ENCODE measurements at regions not wholly inside any gene's neighbourhood (a gene's known extent, or its start where the extent isn't known, plus 50 kb on each side); places are given as distances from the start of the nearest gene placed in this dataset.
A peak's percentile ranks its signal among the peaks of the same experiment; 100 is the strongest.

DNA sequence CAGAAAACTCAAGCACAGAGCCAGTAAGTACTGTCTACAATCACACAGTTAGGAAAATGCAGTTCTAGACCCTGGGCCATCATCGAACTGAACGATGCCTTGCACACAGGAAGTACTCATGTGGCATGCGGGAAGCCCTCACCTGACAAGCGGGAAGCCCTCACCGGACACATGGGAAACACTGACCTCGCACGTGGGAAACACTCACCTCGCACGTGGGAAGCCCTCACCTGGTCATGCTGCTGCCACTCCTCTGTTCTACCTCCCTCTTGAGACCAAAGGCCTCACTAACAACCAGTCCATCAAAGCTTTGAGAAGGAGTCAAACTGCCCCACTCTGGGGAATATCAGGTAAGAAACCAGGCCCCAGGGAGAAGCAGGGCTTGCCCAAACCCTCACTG, 105.6 kb upstream of the PTPRT start:
- Histone ChIP-seq H3K9me3 (replicated peaks; ENCODE audit: control insufficient read depth, insufficient read depth, low read depth, low read length) (no peaks in the 10 kb centered on the region), H3K4me1 (replicated peaks in 1 of 2; ENCODE audit: control insufficient read depth in 2 of 2, insufficient read depth in 2 of 2, low read length in 2 of 2) (no peaks in the 10 kb centered on the region), H3K9me1 (ENCODE audit: control insufficient read depth, insufficient read depth, low read length) (no peaks in the 10 kb centered on the region), H3K4me2 (ENCODE audit: insufficient read depth, low read length) (no peak overlapping the region), H3K79me2 (ENCODE audit: control insufficient read depth, insufficient read depth, low read length) (no peaks in the 10 kb centered on the region), H3K27ac (ENCODE audit: extremely low read depth, low read depth, low read length) (no peak overlapping the region), H3K9ac (ENCODE audit: insufficient read depth in 1 of 2, low read depth in 2 of 2, low read length in 2 of 2) (no peak overlapping the region), H3K27me3 (ENCODE audit: control insufficient read depth in 2 of 2, insufficient read depth in 2 of 2, low read length in 2 of 2) (peaks cover 0 to 16% of the 10 kb centered on the region in 2 experiments; a peak in 2 of 5 replicates), H3K36me3 (ENCODE audit: control insufficient read depth, insufficient read depth, low read length) (no peaks in the 10 kb centered on the region), H2AFZ (ENCODE audit: low read depth, low read length) (no peak overlapping the region), H3K4me3 (no peak overlapping the region), H4K20me1 (replicated peaks; ENCODE audit: control insufficient read depth, insufficient read depth, low read length) (no peaks in the 10 kb centered on the region)
- CTCF ChIA-PET (ENCODE audit: low intra/inter-chr PET ratio) = no interaction called here
- BruUV-seq (replicated peaks) = no TSS peak
- no peak for FAIRE-seq
- in situ Hi-C loops (cut with MboI) (no loop called here), intact Hi-C loops (cut with micrococcal nuclease) (no loop called here)
- POLR2A ChIA-PET = no interaction called here
- TF ChIP-seq FOXA3 (CRISPR knock-in tag; conservative IDR thresholded peaks at IDR 0.05 in 1 of 2, IDR thresholded peaks at IDR 0.05 in 1 of 2) = no peak
- TF ChIP-seq, protein P1, sequence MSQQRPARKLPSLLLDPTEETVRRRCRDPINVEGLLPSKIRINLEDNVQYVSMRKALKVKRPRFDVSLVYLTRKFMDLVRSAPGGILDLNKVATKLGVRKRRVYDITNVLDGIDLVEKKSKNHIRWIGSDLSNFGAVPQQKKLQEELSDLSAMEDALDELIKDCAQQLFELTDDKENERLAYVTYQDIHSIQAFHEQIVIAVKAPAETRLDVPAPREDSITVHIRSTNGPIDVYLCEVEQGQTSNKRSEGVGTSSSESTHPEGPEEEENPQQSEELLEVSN (IDR thresholded peaks at IDR 0.05; ENCODE audit: borderline replicate concordance in 1 of 2, extremely low read depth in 1 of 2, insufficient read depth in 1 of 2, insufficient read length in 1 of 2, low read depth in 1 of 2, low read length in 1 of 2, poor library complexity in 1 of 2, severe bottlenecking in 1 of 2) = peak in 1 of 2 experiments; percentile 41
- no peak for DNase-seq (ENCODE audit: extremely low read depth in 1 of 4, low spot score in 3 of 4)
- 0% methylated on average over 9 of the region's 9 CpGs for WGBS (ENCODE audit: insufficient coverage, low coverage, missing lambda C conversion rate)
- no peak for ATAC-seq

DNA sequence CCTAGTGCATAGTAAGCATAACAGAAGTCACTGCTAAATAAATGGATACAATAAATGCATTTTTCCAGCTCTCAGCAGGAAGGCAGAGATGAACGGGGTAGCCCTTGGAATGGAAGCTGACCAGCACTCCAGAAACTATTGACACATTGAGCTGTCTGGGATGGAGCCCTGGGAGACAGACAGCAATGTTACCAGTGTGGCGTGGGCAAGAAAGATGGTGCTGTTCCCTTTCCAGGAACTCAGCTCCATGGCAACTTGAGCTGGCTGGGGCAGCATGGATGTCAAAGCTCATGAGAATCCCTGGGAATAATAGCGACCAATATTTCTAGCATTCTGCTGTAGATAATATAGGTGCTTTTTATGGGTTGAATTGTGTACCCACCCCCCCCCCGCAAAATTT, 104.3 kb upstream of the PTPRT start:
- no peaks in the 10 kb centered on the region for H3K36me3 ChIP-seq (ENCODE audit: control insufficient read depth, insufficient read depth, low read length)
- DNase-seq (ENCODE audit: extremely low read depth in 1 of 4, low spot score in 3 of 4) (no peak), FAIRE-seq (no peak), ATAC-seq (no peak)
- H3K4me2 ChIP-seq (ENCODE audit: insufficient read depth, low read length) = no peak overlapping the region
- 0% methylated on average over 4 of the region's 4 CpGs for WGBS (ENCODE audit: insufficient coverage, low coverage, missing lambda C conversion rate)
- no peaks in the 10 kb centered on the region for H4K20me1 ChIP-seq (replicated peaks; ENCODE audit: control insufficient read depth, insufficient read depth, low read length)
- H3K4me3 ChIP-seq = no peak overlapping the region
- CTCF ChIA-PET (ENCODE audit: low intra/inter-chr PET ratio) = no interaction called here
- no peaks in the 10 kb centered on the region for H3K9me1 ChIP-seq (ENCODE audit: control insufficient read depth, insufficient read depth, low read length)
- no peaks in the 10 kb centered on the region for H3K4me1 ChIP-seq (replicated peaks in 1 of 2; ENCODE audit: control insufficient read depth in 2 of 2, insufficient read depth in 2 of 2, low read length in 2 of 2)
- no peak overlapping the region for H3K9ac ChIP-seq (ENCODE audit: insufficient read depth in 1 of 2, low read depth in 2 of 2, low read length in 2 of 2)
- H3K9me3 ChIP-seq (replicated peaks; ENCODE audit: control insufficient read depth, insufficient read depth, low read depth, low read length) = no peaks in the 10 kb centered on the region
- in situ Hi-C loops (cut with MboI) (no loop called here), intact Hi-C loops (cut with micrococcal nuclease) (no loop called here)
- no TSS peak for BruUV-seq (replicated peaks)
- H3K27me3 ChIP-seq (ENCODE audit: control insufficient read depth in 2 of 2, insufficient read depth in 2 of 2, low read length in 2 of 2) = peaks cover 0 to 16% of the 10 kb centered on the region in 2 experiments; a peak in 2 of 5 replicates
- H2AFZ ChIP-seq (ENCODE audit: low read depth, low read length) = no peak overlapping the region
- H3K27ac ChIP-seq (ENCODE audit: extremely low read depth, low read depth, low read length) = no peak overlapping the region
- POLR2A ChIA-PET = interaction anchor here (0.5 to 0.8 kb wide), 2 partner anchors 17 to 24 kb away, joined by 3 read pairs; no protein-coding TSS in a partner anchor
- H3K79me2 ChIP-seq (ENCODE audit: control insufficient read depth, insufficient read depth, low read length) = no peaks in the 10 kb centered on the region
- TF ChIP-seq, protein P2, sequence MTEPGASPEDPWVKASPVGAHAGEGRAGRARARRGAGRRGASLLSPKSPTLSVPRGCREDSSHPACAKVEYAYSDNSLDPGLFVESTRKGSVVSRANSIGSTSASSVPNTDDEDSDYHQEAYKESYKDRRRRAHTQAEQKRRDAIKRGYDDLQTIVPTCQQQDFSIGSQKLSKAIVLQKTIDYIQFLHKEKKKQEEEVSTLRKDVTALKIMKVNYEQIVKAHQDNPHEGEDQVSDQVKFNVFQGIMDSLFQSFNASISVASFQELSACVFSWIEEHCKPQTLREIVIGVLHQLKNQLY (CRISPR knock-in tag; conservative IDR thresholded peaks at IDR 0.05) = no peak
- no peak for TF ChIP-seq ZNF695 (CRISPR knock-in tag; IDR thresholded peaks at IDR 0.05)
- TF ChIP-seq ZNF778 (CRISPR knock-in tag; IDR thresholded peaks at IDR 0.05) = no peak
- no peak for TF ChIP-seq RBBP5 (IDR thresholded peaks at IDR 0.05; ENCODE audit: borderline replicate concordance, insufficient read depth, low read length, poor library complexity, severe bottlenecking)
- no peak for TF ChIP-seq SAP30 (IDR thresholded peaks at IDR 0.05; ENCODE audit: borderline replicate concordance, insufficient read depth, low read depth, low read length, poor library complexity, severe bottlenecking)
- TF ChIP-seq NFXL1 (CRISPR knock-in tag; IDR thresholded peaks at IDR 0.05) = no peak
- TF ChIP-seq RNF2 (IDR thresholded peaks at IDR 0.05) = no peak
- TF ChIP-seq, protein P3, sequence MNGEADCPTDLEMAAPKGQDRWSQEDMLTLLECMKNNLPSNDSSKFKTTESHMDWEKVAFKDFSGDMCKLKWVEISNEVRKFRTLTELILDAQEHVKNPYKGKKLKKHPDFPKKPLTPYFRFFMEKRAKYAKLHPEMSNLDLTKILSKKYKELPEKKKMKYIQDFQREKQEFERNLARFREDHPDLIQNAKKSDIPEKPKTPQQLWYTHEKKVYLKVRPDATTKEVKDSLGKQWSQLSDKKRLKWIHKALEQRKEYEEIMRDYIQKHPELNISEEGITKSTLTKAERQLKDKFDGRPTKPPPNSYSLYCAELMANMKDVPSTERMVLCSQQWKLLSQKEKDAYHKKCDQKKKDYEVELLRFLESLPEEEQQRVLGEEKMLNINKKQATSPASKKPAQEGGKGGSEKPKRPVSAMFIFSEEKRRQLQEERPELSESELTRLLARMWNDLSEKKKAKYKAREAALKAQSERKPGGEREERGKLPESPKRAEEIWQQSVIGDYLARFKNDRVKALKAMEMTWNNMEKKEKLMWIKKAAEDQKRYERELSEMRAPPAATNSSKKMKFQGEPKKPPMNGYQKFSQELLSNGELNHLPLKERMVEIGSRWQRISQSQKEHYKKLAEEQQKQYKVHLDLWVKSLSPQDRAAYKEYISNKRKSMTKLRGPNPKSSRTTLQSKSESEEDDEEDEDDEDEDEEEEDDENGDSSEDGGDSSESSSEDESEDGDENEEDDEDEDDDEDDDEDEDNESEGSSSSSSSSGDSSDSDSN (IDR thresholded peaks at IDR 0.05; ENCODE audit: borderline replicate concordance in 1 of 2, low read depth in 2 of 2, low read length in 2 of 2) = no peak
